NCI-H1105 (cell line): ENCODE measurements at regions not wholly inside any gene's neighbourhood (a gene's known extent, or its start where the extent isn't known, plus 50 kb on each side); places are given as distances from the start of the nearest gene placed in this dataset.
A peak's percentile ranks its signal among the peaks of the same experiment; 100 is the strongest.

Experiments used
- DNase-seq: peaks from one replicate; lab custom pipeline; 2025; lab: John Stamatoyannopoulos, UW

DNA sequence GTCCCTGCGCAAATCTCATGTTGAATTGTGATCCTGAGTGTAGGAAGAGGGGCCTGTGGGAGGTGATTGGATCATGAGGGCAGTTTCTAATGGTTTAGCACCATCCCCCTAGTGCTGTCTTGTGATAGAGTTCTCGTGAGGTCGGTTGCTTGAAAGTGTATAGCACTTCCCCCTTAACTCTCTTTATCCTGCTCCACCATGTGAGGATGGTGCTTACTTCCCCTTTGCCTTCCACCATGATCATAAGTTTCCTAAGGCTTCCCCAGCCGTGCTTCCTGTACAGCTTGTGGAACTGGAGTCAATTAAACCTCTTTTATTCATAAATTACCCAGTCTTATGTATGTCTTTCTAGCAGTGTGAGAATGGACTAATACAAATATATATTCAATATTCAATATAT lies 303.7 kb upstream of the SEL1L start:
- DNase-seq, result no peak

DNA sequence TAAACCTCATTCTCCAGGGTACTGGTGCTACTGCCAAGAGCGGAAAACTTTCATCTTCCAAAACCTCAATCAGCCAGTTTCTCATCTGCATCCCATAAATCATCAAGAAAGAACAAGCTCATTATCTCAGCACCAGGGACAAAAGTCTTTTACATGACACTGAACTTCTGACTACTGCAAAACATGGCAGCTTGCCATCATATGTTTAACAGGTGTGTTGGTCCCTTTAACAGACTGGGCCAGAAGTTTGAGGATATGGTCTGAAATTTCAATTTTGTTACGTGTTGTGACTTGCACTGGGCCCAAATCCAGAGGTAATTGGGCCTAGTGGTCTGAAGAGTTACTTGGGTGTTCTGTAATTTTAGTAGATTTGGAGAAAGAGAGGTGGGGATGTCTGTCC lies 305.4 kb upstream of the SEL1L start:
- peak; percentile 63 for DNase-seq

DNA sequence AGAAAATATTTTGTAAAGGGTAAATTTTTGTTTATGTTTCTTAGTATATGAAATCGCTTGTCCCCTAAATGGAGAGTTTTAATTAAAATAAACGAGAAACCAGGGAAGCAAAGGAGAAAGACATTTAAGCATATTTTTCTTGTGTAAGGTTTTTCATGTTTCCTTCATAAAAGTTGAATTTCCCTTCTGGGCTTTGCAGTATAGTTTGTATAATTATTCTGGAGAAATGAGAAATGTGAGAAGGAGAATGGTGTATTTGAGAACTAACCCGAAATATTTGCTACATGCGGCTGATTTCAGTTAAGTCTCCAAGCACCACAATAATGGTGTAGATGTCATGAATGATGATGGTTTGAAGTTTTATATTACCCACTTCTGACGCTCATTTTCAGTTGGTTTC lies 307.7 kb upstream of the SEL1L start:
- DNase-seq, result no peak

- DNase-seq, result no peak
Observed at GRCh38 chr14:81849714-81850113, 316.1 kb upstream of the SEL1L start.

DNA sequence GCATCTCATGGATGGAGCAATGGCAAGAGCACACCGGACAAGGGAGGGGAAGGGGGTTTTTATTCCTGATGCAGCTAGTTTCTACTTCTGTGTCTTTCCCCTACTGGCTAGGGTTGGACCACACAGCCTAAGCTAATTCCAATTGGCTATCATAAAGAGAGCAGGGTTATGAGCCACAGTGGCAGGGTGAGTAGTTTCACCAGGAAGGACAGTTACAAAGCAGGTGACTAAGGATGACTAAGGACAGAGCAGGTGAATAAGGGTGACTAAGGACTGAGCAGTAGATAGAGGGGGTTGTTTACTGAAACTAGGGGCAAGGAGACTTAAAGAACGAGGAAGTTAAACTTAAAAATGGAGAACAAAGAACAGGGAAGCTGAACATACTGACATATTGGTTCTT lies 321.4 kb upstream of the SEL1L start:
- no peak for DNase-seq

- DNase-seq, result no peak
Observed at GRCh38 chr14:81859046-81859445, 325.4 kb upstream of the SEL1L start.

DNA sequence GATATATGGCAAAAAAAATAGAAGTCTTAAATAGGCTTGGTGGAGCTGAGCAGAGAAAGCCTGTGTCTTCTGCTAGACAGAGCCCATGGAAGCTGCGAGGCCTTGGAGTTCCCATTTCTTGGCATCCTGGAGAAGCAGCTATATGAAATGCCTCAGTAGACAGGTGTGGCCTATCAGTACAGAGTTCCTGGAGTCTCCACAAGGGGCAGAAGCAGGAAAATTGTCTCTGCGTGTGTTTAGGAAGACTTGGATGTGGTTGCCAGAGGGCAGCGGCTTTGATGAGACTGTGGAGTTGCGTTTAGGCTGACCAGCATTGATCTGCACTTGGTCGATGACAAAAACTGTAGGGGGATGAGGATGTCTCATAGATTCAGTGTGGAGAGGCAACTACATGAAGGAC lies 334.5 kb upstream of the SEL1L start:
- no peak for DNase-seq

GRCh38 chr14:81871706-81872105 lies 338.1 kb upstream of the SEL1L start:
- no peak for DNase-seq

DNA sequence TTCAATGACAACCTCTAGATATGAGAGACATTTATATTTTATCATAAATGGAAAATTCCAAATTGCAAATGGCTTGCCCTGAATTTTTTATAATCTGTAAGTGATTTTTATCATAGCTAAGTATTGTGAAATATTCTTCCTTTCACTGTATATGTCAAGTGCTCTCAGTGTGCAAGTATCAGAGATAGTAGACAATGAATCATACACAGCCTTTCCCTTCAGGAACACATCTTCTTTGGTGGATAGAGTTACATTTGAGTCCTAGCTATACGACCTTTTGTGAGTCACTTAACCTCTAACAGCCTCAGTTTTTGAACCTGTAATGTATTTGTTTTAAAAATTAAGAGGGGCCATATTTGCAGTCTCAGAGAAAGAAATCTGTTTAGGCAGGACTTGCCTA lies 350.7 kb upstream of the SEL1L start:
- no peak for DNase-seq

- DNase-seq, result no peak
Observed at GRCh38 chr14:81886588-81886987, 352.9 kb upstream of the SEL1L start.

DNA sequence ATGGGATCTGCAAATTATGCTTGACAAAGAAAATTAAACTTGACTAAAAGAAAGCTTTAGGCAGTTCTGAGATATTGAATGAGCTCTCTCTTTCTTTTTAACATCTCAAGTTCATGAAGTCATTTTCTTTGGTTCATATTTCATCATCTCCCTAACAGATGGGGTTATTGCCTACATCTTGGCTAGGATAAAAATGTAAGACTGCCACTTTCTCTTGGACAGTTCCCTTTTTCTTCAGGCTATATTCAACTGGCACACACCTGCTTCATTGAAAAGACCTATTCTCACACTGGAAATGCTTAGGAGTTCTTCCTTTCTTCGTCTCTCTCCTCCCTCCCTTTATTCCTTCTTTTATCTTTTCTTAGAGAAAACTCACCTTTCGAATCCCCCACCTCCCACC lies 355.9 kb upstream of the SEL1L start:
- no peak for DNase-seq

GRCh38 chr14:81890020-81890419 lies 356.4 kb upstream of the SEL1L start:
- no peak for DNase-seq

DNA sequence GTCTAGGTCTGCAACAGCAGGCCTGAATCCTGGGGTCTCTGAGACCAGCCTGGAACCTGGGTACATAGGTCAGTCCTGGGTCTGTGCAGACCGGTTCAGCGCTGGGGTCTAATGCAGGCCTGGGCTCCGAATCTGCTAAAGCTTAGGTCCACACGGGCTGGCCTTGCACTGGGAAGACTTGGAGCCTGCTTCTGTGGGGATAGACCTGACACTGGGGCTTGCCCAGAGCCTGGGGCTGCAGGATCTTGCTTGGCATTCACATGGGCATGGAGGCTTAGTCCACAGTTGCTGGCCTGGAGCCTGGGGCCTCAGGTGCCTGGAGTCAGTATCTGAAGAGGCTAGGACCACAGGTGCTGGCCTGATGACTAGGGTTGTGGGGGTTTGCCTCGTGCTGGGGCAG lies 369.8 kb upstream of the SEL1L start:
- no peak for DNase-seq

DNA sequence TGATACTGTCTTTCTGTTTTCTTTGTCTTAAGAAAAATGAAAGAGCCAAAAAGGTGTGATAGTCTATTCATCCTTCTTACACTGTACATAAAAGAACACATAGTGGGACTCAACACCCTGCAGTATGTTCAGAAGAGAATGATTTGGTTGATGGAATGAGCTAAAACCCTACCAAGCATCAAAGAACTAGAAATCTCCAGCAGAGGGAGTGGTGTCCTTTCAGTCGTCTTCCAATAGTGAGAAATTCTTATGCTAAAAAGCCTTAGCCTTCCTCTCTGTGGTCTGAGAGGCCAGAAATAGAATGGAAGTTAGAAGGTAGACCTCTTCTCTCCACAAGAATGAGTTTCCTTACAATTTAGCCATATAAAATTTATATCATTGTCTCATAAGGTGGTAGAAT lies 393.4 kb upstream of the SEL1L start:
- DNase-seq, result no peak

- no peak for DNase-seq
Observed at GRCh38 chr14:81931828-81932227, 398.2 kb upstream of the SEL1L start.

DNA sequence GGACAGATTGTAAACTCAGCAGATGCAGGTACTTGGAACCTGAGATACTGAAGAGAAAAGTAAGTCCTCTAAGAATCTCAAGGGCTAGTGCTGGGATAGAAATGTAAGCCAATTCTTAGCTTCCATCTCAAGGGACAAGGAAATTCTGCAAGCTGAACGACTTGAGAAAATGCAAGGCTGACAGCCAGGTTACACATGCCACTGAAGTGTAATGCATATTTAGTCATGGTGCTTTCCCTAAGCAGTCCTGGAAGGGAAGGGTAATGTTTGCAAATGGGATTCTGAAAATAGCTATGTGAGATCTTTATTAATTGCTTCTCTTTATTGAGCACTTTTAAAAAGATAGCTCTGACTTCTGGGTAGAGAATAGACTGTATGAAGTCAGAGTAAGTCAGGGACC lies 402.7 kb upstream of the SEL1L start:
- no peak for DNase-seq

DNA sequence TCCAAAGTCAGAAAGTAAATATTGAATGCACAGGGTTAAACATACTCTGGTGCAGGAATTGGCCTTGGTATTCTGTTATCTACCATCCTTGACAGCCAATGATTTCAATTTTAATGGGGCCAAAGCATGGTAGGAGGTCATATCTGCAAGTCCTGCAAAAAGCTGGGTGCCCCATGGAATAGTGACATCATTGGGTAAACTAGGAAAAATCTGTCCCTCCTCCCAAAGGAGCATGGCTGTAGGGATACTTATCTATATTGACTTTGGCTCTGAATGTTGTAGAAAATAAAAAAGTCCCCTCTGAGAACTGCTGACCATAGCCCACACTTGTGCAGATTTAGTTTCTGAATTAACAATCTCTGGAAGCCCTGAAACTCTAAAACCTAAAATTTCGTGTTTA lies 403.2 kb upstream of the SEL1L start:
- DNase-seq, result no peak

DNA sequence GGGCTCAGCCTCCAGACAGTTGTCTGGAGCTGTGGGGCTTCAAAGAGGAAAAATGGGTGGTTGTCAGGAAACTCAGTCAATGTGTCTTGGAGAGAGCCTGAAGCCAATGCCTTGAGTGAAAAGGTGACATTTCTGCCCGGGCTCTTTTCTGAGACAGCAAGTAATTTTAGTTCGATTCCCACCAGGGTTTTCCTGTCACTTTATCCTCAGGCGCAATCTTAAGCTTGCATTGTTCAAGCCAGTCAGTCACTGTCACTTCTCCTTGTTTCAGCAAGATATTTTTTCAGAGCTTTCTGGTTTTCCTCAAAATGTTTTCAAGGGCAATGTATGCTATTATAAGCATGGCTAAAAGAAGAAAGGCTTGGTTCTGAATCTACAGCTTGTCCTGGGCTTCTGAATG lies 404.7 kb upstream of the SEL1L start:
- no peak for DNase-seq

- DNase-seq, result no peak
Observed at GRCh38 chr14:81940651-81941050, 407.0 kb upstream of the SEL1L start.

DNA sequence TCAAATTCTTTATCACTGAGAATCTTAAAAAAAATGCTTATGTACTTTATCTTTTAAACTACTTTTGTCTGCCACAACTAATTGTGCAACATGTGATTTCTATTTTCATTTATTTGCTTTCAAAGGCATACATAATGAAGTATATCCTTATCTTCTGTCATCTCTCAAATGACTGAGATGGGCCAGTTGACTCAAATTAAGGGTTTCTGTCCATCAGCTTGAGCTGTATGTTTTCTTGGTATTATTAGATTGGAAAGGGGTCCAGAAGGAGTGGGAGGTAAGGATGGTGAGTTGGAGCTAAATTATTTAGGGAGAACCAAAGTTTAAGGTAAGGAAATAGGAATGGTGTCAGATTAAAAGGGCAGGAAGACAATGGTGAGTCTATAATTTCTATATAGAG lies 408.4 kb upstream of the SEL1L start:
- no peak for DNase-seq

DNA sequence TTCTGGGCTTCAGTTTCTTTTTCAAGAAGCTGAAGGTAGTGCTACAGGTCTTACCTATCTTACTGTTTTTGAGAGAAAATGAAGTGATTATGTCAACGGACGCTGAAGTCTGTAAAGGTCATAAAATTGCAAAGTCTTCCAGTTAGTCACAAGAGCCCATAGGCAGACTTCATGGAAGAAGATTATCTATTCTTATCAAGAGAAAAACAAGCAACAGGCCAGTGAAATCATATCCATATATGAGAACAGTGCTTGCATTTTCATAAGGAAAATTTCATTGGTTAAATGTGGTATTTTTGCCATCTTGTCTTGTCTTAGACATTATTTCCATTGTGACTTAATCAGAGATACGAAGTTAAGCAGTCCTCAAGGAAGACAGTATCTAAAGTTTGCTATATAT lies 412.7 kb upstream of the SEL1L start:
- no peak for DNase-seq

DNA sequence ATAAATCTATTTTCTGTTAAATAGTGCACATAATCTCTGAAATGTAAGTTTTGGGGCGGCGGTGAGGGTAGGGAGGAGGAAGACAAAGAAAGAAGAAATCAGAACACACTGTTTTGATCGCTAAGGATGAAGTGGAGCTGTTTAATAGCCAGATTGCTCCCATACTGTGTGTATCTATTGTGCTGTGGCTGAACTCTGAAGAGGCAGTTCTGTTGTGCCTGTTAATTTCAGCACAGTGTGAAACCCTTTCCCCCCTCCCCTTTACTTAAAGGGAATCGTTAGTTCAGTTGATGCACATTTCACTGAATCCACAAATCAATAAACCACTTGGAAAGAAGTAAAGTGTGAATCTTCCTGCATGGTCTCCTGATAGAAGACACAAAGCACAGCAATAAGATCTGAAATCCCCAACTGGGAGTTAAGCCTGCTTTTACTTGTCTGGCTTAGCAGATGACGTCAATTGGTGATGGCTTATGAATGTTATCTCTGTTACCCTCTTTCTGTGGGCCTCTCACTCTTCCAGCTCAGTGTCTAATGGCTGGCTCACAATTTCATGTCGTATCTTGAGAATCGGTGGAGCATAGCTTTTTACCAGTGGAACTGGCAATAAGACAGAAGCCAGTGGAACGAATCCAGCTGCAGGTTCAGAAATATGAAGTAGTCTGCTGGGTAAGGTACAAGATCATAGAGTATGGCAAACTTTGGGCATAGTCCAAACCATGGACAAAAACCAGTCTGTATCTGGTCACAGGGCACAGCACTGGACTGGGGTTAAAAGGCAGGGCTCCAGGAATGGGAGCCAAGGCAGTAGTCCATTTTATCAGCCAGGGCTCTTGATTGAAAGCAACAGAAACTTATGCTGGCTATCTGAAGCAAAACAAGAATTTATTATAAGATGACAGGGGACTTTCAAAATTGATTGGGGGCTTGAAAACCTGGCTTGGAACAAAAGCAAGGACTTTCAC lies 413.5 kb upstream of the SEL1L start:
- no peak for DNase-seq

GRCh38 chr14:81952917-81953316 lies 419.3 kb upstream of the SEL1L start:
- no peak for DNase-seq

DNA sequence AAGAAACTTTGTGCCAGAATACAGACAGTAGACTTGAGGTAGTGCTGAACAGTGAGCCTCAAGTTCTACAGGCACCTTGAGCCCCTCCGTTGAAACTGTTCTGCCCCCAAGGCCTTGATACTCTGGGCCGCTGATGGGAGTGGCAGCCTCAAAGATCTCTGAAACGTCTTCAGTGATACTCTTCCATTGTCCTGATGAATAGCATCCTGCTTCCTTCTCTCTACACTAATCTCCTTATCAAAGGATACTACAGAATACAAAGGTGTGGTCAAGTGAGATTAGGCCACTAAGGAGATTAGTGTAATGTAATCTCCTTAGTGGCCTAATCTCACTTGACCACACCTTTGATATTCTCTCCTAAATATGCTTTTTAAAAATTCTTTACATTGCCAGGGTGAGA lies 419.8 kb upstream of the SEL1L start:
- no peak for DNase-seq
